ENCODE measurements at regions not wholly inside any gene's neighbourhood (a gene's known extent, or its start where the extent isn't known, plus 50 kb on each side); places are given as distances from the start of the nearest gene placed in this dataset.

- TF ChIP-seq CTCF (IDR thresholded peaks at IDR 0.05) (no peak), EP300 (IDR thresholded peaks at IDR 0.05) (no peak)
Measured at GRCh38 chr6:53727748-53728147, 62.2 kb upstream of the KLHL31 start.

Measured in ovary (tissue), 3 donors.